Panc1 (cell line): ENCODE measurements at regions not wholly inside any gene's neighbourhood (a gene's known extent, or its start where the extent isn't known, plus 50 kb on each side); places are given as distances from the start of the nearest gene placed in this dataset.

ENCODE experiments used
- ATAC-seq: fragments of 200-7000 bp; cut with Tn5 transposase; 2 replicates; pipeline ENCODE4 v1.9.1; 2020; ENCODE audit warnings: mild to moderate bottlenecking, moderate library complexity
- BruUV-seq: library from RNA; stranded (reverse); fragments of 400-500 nt; replicated peaks from 2 replicates; lab custom pipeline; 2021; lab: Mats Ljungman, UMichigan
- CTCF ChIA-PET: fragments of 300-600 bp; sonication (Branson Sonifier 250); formaldehyde crosslinking; loops from one replicate; lab custom pipeline; 2022; ENCODE audit warnings: antibody characterized with exemption; lab: Charles Lee
- POLR2A ChIA-PET: fragments of 300-600 bp; sonication (Branson Sonifier 250); formaldehyde crosslinking; loops from one replicate; lab custom pipeline; 2022; ENCODE audit warnings: antibody characterized with exemption; lab: Charles Lee
- DNase-seq: peaks from one replicate; pipeline ENCODE4 v3.0.0-alpha.2; 2010; ENCODE audit warnings: low read depth, low spot score
- H3K27ac ChIP-seq: 2 replicates; pipeline ENCODE4 v1.5.1; 2011; ENCODE audit warnings: mild to moderate bottlenecking, low read length, inconsistent platforms
- H3K27me3 ChIP-seq: fragments of 200-500 bp; sonication (Bioruptor generic); 2 replicates; pipeline ENCODE4 v1.6.0; 2014; ENCODE audit warnings: low read length, inconsistent platforms; ENCODE audit not compliant: control insufficient read depth, insufficient read depth
- H3K36me3 ChIP-seq: fragments of 200-500 bp; sonication (Bioruptor generic); 2 replicates; pipeline ENCODE4 v1.5.1; 2014; ENCODE audit warnings: inconsistent platforms, mild to moderate bottlenecking, low read length, moderate library complexity; ENCODE audit not compliant: control insufficient read depth, insufficient read depth
- H3K4me1 ChIP-seq: 2 replicates; pipeline ENCODE4 v1.5.1; 2011; ENCODE audit warnings: inconsistent platforms, mild to moderate bottlenecking, low read length, moderate library complexity; ENCODE audit not compliant: control insufficient read depth, insufficient read depth
- H3K4me3 ChIP-seq, 2 experiments: 2 replicates each; pipeline ENCODE4 v1.5.1; 2011 to 2012; ENCODE audit warnings: low read depth in 2 of 2, low read length in 2 of 2, mild to moderate bottlenecking in 2 of 2, inconsistent platforms in 1 of 2, moderate library complexity in 1 of 2
- H3K9me3 ChIP-seq: fragments of 200-500 bp; sonication (Bioruptor generic); 2 replicates; pipeline ENCODE4 v1.5.1; 2014; ENCODE audit warnings: low read depth, mild to moderate bottlenecking, inconsistent platforms, low read length, moderate library complexity; ENCODE audit not compliant: control insufficient read depth, insufficient read depth
- CTCF ChIP-seq: fragments of 450-650 bp; IDR thresholded peaks from 2 replicates; pipeline ENCODE4 v1.5.1; 2017; ENCODE audit warnings: mild to moderate bottlenecking
- POLR2AphosphoS5 ChIP-seq: IDR thresholded peaks from 2 replicates; pipeline ENCODE4 v1.6.1; 2012; ENCODE audit warnings: mild to moderate bottlenecking, low read depth, low read length, moderate library complexity
- REST ChIP-seq, 2 experiments: IDR thresholded peaks; 2 replicates each; pipeline ENCODE4 v1.6.1; 2011 to 2012; ENCODE audit warnings: low read depth in 2 of 2, control low read depth in 1 of 2, low read length in 1 of 2, mild to moderate bottlenecking in 1 of 2, moderate library complexity in 1 of 2; ENCODE audit not compliant: insufficient read depth in 1 of 2
- SIN3A ChIP-seq: IDR thresholded peaks from 2 replicates; pipeline ENCODE4 v1.6.1; 2012; ENCODE audit warnings: low read depth, mild to moderate bottlenecking, low read length, moderate library complexity, borderline replicate concordance; ENCODE audit not compliant: insufficient read depth
- TCF7L2 ChIP-seq: IDR thresholded peaks from 2 replicates; pipeline ENCODE4 v1.6.1; 2011; ENCODE audit warnings: mild to moderate bottlenecking, low read depth, low read length, inconsistent platforms
- in situ Hi-C: cut with HindIII; loops from 2 replicates; pipeline ENCODE4 v1.10.0; 2016; ENCODE audit warnings: low sequenced_read_pairs, low pct_unique_long_range_greater_than_20kb
- intact Hi-C: fragments of 100-400 bp; cut with micrococcal nuclease; formaldehyde crosslinking; loops from one replicate; pipeline ENCODE4 v1.10.0; 2022; ENCODE audit not compliant: unreplicated experiment

- Histone ChIP-seq H3K4me1 (no peaks in the 10 kb centered on the region), H3K9me3 (no peaks in the 10 kb centered on the region), H3K27ac (no peak overlapping the region), H3K27me3 (no peaks in the 10 kb centered on the region), H3K36me3 (no peaks in the 10 kb centered on the region), H3K4me3 (no peak overlapping the region)
- DNase-seq (no peak), ATAC-seq (no peak)
- TF ChIP-seq REST (IDR thresholded peaks at IDR 0.05; ENCODE audit: insufficient read depth in 1 of 2, low read depth in 2 of 2, low read length in 1 of 2) (no peak), POLR2AphosphoS5 (no peak), CTCF (no peak), TCF7L2 (no peak), SIN3A (no peak)
- no TSS peak for BruUV-seq
- intact Hi-C loops, result no loop called here
- ChIA-PET CTCF (no interaction called here), POLR2A (no interaction called here)
- in situ Hi-C loops, result no loop called here
Measured at GRCh38 chr9:78805771-78806170, 508.8 kb downstream of the PSAT1 start.

- no peaks in the 10 kb centered on the region for H3K9me3 ChIP-seq
- no peak for ATAC-seq
- CTCF ChIA-PET, result no interaction called here
- DNase-seq, result no peak
- no peaks in the 10 kb centered on the region for H3K27me3 ChIP-seq
- POLR2A ChIA-PET, result no interaction called here
- H3K4me3 ChIP-seq, result no peak overlapping the region
- in situ Hi-C loops (no loop called here), intact Hi-C loops (no loop called here)
- H3K36me3 ChIP-seq, result no peaks in the 10 kb centered on the region
- BruUV-seq, result no TSS peak
- TF ChIP-seq TCF7L2 (no peak), SIN3A (no peak), POLR2AphosphoS5 (no peak), CTCF (no peak), REST (IDR thresholded peaks at IDR 0.05; ENCODE audit: insufficient read depth in 1 of 2, low read depth in 2 of 2, low read length in 1 of 2) (no peak)
- no peaks in the 10 kb centered on the region for H3K4me1 ChIP-seq
- H3K27ac ChIP-seq, result no peak overlapping the region
Measured at GRCh38 chr9:78806492-78807160, 509.7 kb downstream of the PSAT1 start.
